ENCODE measurements at regions not wholly inside any gene's neighbourhood (a gene's known extent, or its start where the extent isn't known, plus 50 kb on each side); places are given as distances from the start of the nearest gene placed in this dataset.

- TF ChIP-seq CTCF (IDR thresholded peaks at IDR 0.05) (no peak), POLR2A (IDR thresholded peaks at IDR 0.05) (no peak)
These were observed 339.8 kb downstream of the AGTPBP1 start for GRCh38 chr9:85401998-85402397.
